Naive thymus-derived CD4-positive, alpha-beta T cell (primary cell): ENCODE measurements at regions not wholly inside any gene's neighbourhood (a gene's known extent, or its start where the extent isn't known, plus 50 kb on each side); places are given as distances from the start of the nearest gene placed in this dataset.

Source experiments
- ATAC-seq: fragments of 150-1000 bp; cut with Tn5 transposase; 2 replicates; pipeline ENCODE4 v1.10.0; 2021; ENCODE audit warnings: mild to moderate bottlenecking, moderate library complexity
- CTCF ChIA-PET: fragments of 350-600 bp; sonication (Branson Sonifier 250); formaldehyde crosslinking; loops from one replicate; lab custom pipeline; 2021; ENCODE audit warnings: antibody characterized with exemption; lab: Charles Lee
- POLR2A ChIA-PET: fragments of 350-600 bp; sonication (Branson Sonifier 250); formaldehyde crosslinking; loops from one replicate; lab custom pipeline; 2021; ENCODE audit warnings: antibody characterized with exemption, inconsistent platforms; lab: Charles Lee
- DNase-seq, 9 donors: peaks; one replicate each; pipeline versions ENCODE4 v3.0.0 to v3.0.0-alpha.2; 2020 to 2022; ENCODE audit warnings: mixed read lengths in 1 of 9
- H3K27ac ChIP-seq: one replicate; pipeline ENCODE4 v1.7.0; 2013; ENCODE audit warnings: mild to moderate bottlenecking, low read depth, low read length, moderate library complexity
- H3K27me3 ChIP-seq, 2 donors: one replicate each; pipeline ENCODE4 v1.7.0; 2013; ENCODE audit warnings: low read length in 2 of 2, mild to moderate bottlenecking in 2 of 2, moderate library complexity in 2 of 2; ENCODE audit not compliant: control insufficient read depth in 2 of 2, insufficient read depth in 2 of 2
- H3K36me3 ChIP-seq, 3 experiments: 1 replicate in 2 of 3; 2 replicates in 1 of 3; pipeline ENCODE4 v1.7.0; 2013; ENCODE audit warnings: low read length in 3 of 3, mild to moderate bottlenecking in 3 of 3, moderate library complexity in 1 of 3; ENCODE audit not compliant: insufficient read depth in 3 of 3, control insufficient read depth in 2 of 3
- H3K4me1 ChIP-seq, 2 donors: one replicate each; pipeline ENCODE4 v1.7.0; 2013; ENCODE audit warnings: low read length in 2 of 2, mild to moderate bottlenecking in 2 of 2, moderate library complexity in 1 of 2; ENCODE audit not compliant: control insufficient read depth in 2 of 2, insufficient read depth in 2 of 2
- H3K4me3 ChIP-seq: 2 replicates; pipeline ENCODE4 v1.7.0; 2013; ENCODE audit warnings: mild to moderate bottlenecking, low read length
- H3K9me3 ChIP-seq, 3 experiments: 1 replicate in 2 of 3; 2 replicates in 1 of 3; pipeline ENCODE4 v1.7.0; 2013; ENCODE audit warnings: low read length in 3 of 3; ENCODE audit not compliant: control insufficient read depth in 2 of 3
- H3K27ac Mint-ChIP-seq, 9 donors: one replicate each; pipeline ENCODE4 v1.8.0; 2020 to 2022; ENCODE audit warnings: mixed read lengths in 9 of 9, mild to moderate bottlenecking in 8 of 9, moderate library complexity in 5 of 9, inconsistent platforms in 2 of 9
- H3K27me3 Mint-ChIP-seq, 5 donors: one replicate each; pipeline ENCODE4 v1.8.0; 2021 to 2022; ENCODE audit warnings: mixed read lengths in 5 of 5, mild to moderate bottlenecking in 1 of 5
- H3K36me3 Mint-ChIP-seq, 5 donors: one replicate each; pipeline ENCODE4 v1.8.0; 2020 to 2022; ENCODE audit warnings: mixed read lengths in 5 of 5, mild to moderate bottlenecking in 3 of 5, inconsistent platforms in 1 of 5
- H3K4me1 Mint-ChIP-seq, 7 donors: one replicate each; pipeline ENCODE4 v1.8.0; 2020 to 2022; ENCODE audit warnings: mixed read lengths in 7 of 7, mild to moderate bottlenecking in 3 of 7, inconsistent platforms in 1 of 7
- H3K4me3 Mint-ChIP-seq, 10 donors: one replicate each; pipeline ENCODE4 v1.8.0; 2020 to 2022; ENCODE audit warnings: mild to moderate bottlenecking in 10 of 10, mixed read lengths in 10 of 10, moderate library complexity in 6 of 10, inconsistent platforms in 2 of 10
- H3K9me3 Mint-ChIP-seq, 11 donors: one replicate each; pipeline ENCODE4 v1.8.0; 2020 to 2022; ENCODE audit warnings: mixed read lengths in 11 of 11, mild to moderate bottlenecking in 4 of 11, inconsistent platforms in 1 of 11, moderate library complexity in 1 of 11
- intact Hi-C, 2 donors: fragments of 100-400 bp; cut with micrococcal nuclease; formaldehyde crosslinking; loops; one replicate each; pipeline ENCODE4 v1.15.1; 2023

DNA sequence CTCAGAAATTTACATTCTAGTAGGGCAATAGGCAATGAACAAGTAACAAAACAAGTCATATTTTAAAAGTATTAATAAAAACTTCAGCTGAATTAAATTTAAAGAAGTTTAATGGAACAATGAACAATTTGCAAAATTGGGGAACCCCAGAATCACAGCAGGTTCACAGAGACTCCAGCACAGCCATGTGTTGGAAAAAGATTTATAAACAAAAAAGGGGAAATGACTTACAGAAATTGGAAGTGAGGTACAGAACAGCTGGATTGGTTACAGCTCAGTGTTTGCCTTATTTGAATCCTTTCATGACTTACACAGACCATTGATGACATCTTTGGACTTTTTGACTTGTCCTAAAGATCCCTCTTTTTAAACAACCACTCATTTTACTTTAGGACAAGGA lies 179.9 kb upstream of the SCN7A start:
- Mint-ChIP-seq H3K27me3 (no peaks in the 10 kb centered on the region), H3K36me3 (no peaks in the 10 kb centered on the region), H3K4me3 (no peak overlapping the region), H3K9me3 (no peaks in the 10 kb centered on the region), H3K27ac (no peak overlapping the region), H3K4me1 (no peaks in the 10 kb centered on the region)
- POLR2A ChIA-PET: no interaction called here
- Histone ChIP-seq H3K9me3 (no peaks in the 10 kb centered on the region), H3K27me3 (no peaks in the 10 kb centered on the region), H3K4me1 (no peaks in the 10 kb centered on the region), H3K36me3 (no peaks in the 10 kb centered on the region), H3K4me3 (no peak overlapping the region), H3K27ac (no peak overlapping the region)
- intact Hi-C loops: no loop called here
- no peak for ATAC-seq
- CTCF ChIA-PET: no interaction called here
- DNase-seq: no peak

DNA sequence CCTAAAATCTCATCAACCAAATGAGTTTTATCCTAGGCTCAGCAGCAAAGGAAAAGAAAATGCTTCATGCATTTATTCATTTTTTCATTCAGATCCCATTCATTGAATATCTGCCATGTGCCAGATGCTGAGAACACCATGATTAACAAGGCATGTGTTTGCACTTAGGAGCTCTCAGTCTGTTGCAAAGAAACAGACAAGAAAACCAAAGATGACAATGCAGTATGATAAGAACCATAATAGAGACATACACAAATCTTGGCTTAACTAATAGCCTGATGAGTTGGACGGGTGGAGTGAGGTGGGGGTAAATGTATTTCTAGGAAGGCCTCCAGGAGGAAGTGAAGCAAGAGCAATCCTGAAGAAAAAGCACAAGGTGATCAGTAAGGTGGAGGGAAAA lies 177.8 kb upstream of the SCN7A start:
- Mint-ChIP-seq H3K36me3 (no peaks in the 10 kb centered on the region), H3K27ac (no peak overlapping the region), H3K4me1 (no peaks in the 10 kb centered on the region), H3K27me3 (peaks cover 0 to 8% (median 0%) of the 10 kb centered on the region in 5 donors), H3K9me3 (no peaks in the 10 kb centered on the region), H3K4me3 (no peak overlapping the region)
- DNase-seq: no peak
- Histone ChIP-seq H3K4me1 (no peaks in the 10 kb centered on the region), H3K27me3 (no peaks in the 10 kb centered on the region), H3K9me3 (no peaks in the 10 kb centered on the region), H3K27ac (no peak overlapping the region), H3K36me3 (no peaks in the 10 kb centered on the region), H3K4me3 (no peak overlapping the region)
- POLR2A ChIA-PET: no interaction called here
- intact Hi-C loops: no loop called here
- no peak for ATAC-seq
- CTCF ChIA-PET: no interaction called here

DNA sequence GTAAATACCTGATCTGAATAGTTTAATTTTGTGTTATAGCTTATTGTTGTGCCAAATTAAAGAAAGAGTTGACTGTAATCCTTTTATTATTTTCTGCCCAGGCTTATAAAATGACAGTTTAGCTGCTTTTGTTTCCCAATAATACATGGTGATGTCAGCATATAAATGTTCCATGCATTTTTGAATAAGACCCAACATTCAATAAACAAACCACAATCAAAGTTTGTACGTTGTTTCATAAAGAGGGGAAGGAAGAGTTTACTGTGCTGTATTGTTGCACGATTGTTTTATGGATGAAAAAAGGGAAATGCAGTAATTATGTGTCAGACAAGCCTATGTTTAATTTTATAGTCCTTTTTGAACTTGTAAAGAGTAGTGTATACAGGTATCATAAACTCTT lies 177.2 kb upstream of the SCN7A start:
- DNase-seq (no peak), ATAC-seq (no peak)
- no peak overlapping the region for H3K27ac Mint-ChIP-seq
- no peaks in the 10 kb centered on the region for H3K27me3 ChIP-seq
- H3K27me3 Mint-ChIP-seq: peaks cover 0 to 8% (median 0%) of the 10 kb centered on the region in 5 donors
- ChIA-PET POLR2A (no interaction called here), CTCF (no interaction called here)
- no peaks in the 10 kb centered on the region for H3K4me1 Mint-ChIP-seq
- no peaks in the 10 kb centered on the region for H3K36me3 ChIP-seq
- no peaks in the 10 kb centered on the region for H3K9me3 Mint-ChIP-seq
- intact Hi-C loops: no loop called here
- no peak overlapping the region for H3K4me3 Mint-ChIP-seq
- no peaks in the 10 kb centered on the region for H3K36me3 Mint-ChIP-seq
- no peaks in the 10 kb centered on the region for H3K4me1 ChIP-seq
- H3K27ac ChIP-seq: no peak overlapping the region
- no peak overlapping the region for H3K4me3 ChIP-seq
- no peaks in the 10 kb centered on the region for H3K9me3 ChIP-seq

DNA sequence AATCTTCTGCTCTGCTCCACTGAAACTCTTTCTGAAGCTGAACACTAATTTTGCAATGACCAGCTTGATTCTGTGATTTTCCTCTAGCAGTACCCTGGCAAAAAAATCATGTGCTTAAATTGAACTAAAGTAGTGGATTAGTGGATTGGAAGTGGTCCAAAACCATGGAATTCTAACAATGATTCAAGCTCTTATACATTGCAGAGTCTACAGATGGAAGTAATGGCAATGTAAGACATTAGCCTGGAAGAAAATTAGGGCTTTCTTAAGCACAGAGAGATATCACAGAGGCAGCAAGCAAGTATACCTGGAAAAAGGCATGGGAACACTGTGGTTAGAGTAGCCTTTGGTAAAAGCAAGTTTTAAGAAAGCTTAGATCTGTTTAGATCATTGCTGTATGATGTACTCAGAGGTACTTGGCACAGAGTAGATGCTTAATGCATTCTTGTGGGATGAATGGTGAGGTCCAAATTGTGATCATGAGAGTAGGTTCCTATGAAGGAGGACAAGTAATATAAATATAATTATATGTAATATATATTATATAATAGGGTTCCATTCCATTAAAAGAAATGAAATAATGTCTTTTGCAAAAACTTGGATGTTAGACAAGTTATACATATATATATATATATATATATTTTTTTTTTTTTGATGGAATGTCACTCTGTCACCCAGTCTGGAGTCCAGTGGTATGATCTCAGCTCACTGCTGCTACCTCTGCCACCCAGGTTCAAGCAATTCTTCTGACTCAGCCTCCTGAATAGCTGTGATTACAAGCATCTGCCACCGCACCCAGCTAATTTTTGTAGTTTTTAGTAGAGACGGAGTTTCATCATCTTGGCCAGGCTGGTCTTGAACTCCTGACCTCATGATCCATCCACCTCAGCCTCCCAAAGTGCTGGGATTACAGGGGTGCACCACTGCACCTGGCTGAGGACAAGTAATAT lies 172.2 kb upstream of the SCN7A start:
- Mint-ChIP-seq H3K4me3 (no peak overlapping the region), H3K4me1 (no peaks in the 10 kb centered on the region), H3K36me3 (no peaks in the 10 kb centered on the region), H3K27ac (no peak overlapping the region), H3K9me3 (peaks cover 0 to 2% (median 0%) of the 10 kb centered on the region in 11 donors), H3K27me3 (peaks cover 0 to 8% (median 0%) of the 10 kb centered on the region in 5 donors)
- intact Hi-C loops: no loop called here
- Histone ChIP-seq H3K36me3 (no peaks in the 10 kb centered on the region), H3K27me3 (no peaks in the 10 kb centered on the region), H3K9me3 (no peaks in the 10 kb centered on the region), H3K4me1 (no peaks in the 10 kb centered on the region), H3K4me3 (no peak overlapping the region), H3K27ac (no peak overlapping the region)
- ChIA-PET CTCF (no interaction called here), POLR2A (no interaction called here)
- no peak for ATAC-seq
- DNase-seq: no peak

DNA sequence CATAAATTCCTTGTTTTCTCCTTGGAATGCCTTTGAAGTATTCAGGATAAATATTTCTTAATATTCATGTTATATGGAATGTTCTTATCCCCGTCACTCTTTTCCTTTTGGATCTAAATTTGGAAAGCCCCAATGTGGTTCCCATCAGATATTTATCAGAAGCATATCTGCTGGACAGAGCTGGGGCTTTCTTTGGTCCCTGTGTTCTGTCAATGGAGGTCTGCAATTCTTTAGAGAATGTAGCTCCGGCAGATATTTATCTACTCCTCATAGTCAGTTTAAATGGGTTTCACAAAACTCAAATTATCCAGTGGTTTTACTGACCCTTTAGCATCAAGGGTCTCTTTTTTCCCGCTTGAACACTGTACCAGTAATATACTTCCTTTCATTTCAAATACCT lies 167.8 kb upstream of the SCN7A start:
- H3K4me1 Mint-ChIP-seq: no peaks in the 10 kb centered on the region
- no peak overlapping the region for H3K4me3 Mint-ChIP-seq
- no peak for DNase-seq
- Histone ChIP-seq H3K27ac (no peak overlapping the region), H3K27me3 (no peaks in the 10 kb centered on the region), H3K9me3 (no peaks in the 10 kb centered on the region), H3K36me3 (no peaks in the 10 kb centered on the region), H3K4me3 (no peak overlapping the region), H3K4me1 (no peaks in the 10 kb centered on the region)
- H3K9me3 Mint-ChIP-seq: peaks cover 0 to 2% (median 0%) of the 10 kb centered on the region in 11 donors
- ChIA-PET CTCF (no interaction called here), POLR2A (no interaction called here)
- intact Hi-C loops: no loop called here
- no peak for ATAC-seq
- H3K36me3 Mint-ChIP-seq: no peaks in the 10 kb centered on the region
- H3K27me3 Mint-ChIP-seq: peaks cover 0 to under 1% (median 0%) of the 10 kb centered on the region in 5 donors
- no peak overlapping the region for H3K27ac Mint-ChIP-seq

DNA sequence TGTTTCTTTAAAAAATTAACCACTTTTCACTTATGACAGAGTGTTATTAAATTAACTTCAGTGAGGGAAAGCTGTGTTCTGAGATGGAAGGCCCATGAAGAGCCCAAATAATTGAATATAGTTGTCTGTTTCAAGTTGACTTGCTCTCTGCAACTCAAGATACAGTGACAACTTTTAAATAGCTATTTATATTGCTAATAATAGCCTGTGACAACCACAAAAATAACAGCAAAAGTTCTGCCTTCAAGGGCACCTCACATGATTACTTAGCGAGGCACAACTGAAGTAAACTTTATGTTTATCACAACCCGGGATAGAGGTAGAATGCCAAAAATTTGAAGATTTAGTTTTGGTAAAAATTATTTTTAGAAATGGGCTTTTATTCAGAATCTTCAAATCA lies 167.3 kb upstream of the SCN7A start:
- CTCF ChIA-PET: no interaction called here
- H3K9me3 Mint-ChIP-seq: peaks cover 0 to 3% (median 0%) of the 10 kb centered on the region in 11 donors
- Histone ChIP-seq H3K4me1 (no peaks in the 10 kb centered on the region), H3K4me3 (no peak overlapping the region), H3K9me3 (no peaks in the 10 kb centered on the region), H3K27ac (no peak overlapping the region), H3K36me3 (no peaks in the 10 kb centered on the region), H3K27me3 (no peaks in the 10 kb centered on the region)
- ATAC-seq: no peak
- intact Hi-C loops: no loop called here
- H3K4me1 Mint-ChIP-seq: no peaks in the 10 kb centered on the region
- no peak for DNase-seq
- POLR2A ChIA-PET: no interaction called here
- no peaks in the 10 kb centered on the region for H3K36me3 Mint-ChIP-seq
- H3K27ac Mint-ChIP-seq: no peak overlapping the region
- H3K4me3 Mint-ChIP-seq: no peak overlapping the region
- H3K27me3 Mint-ChIP-seq: no peaks in the 10 kb centered on the region

DNA sequence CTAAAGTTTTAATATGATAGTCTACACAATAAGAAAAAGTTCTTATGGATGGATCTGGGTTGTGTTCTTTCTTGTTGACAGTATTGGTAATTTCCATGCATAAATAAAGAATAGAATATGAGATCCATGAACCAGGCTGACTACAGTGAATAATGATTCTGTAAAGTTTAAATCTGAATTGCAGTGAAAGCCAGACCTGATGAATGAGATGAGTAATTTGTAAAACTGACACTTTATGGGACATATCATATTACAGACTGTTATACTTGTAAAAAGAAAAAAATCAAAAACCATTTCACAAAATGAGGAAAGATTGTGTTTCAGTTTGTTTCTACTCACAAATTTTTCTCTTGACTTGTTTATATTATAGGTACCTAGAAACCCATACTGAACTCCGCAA lies 164.9 kb upstream of the SCN7A start:
- CTCF ChIA-PET: interaction anchor here (0.6 kb wide), 1 partner anchor 1032 kb away, joined by 3 read pairs; no protein-coding TSS in a partner anchor
- Histone ChIP-seq H3K4me3 (no peak overlapping the region), H3K27me3 (no peaks in the 10 kb centered on the region), H3K27ac (no peak overlapping the region), H3K9me3 (no peaks in the 10 kb centered on the region), H3K4me1 (no peaks in the 10 kb centered on the region), H3K36me3 (no peaks in the 10 kb centered on the region)
- no peak overlapping the region for H3K4me3 Mint-ChIP-seq
- H3K27ac Mint-ChIP-seq: no peak overlapping the region
- H3K9me3 Mint-ChIP-seq: peaks cover 0 to 3% (median 0%) of the 10 kb centered on the region in 11 donors
- DNase-seq: no peak
- ATAC-seq: no peak
- no peaks in the 10 kb centered on the region for H3K4me1 Mint-ChIP-seq
- intact Hi-C loops: no loop called here
- H3K36me3 Mint-ChIP-seq: no peaks in the 10 kb centered on the region
- POLR2A ChIA-PET: no interaction called here
- H3K27me3 Mint-ChIP-seq: no peaks in the 10 kb centered on the region
